ENCODE measurements at regions not wholly inside any gene's neighbourhood (a gene's known extent, or its start where the extent isn't known, plus 50 kb on each side); places are given as distances from the start of the nearest gene placed in this dataset.
"Not testable (repeated sequence)": the region's sequence is repeated elsewhere in the genome, so short reads cannot be mapped to it uniquely, and the experiment has no call there.

DNA sequence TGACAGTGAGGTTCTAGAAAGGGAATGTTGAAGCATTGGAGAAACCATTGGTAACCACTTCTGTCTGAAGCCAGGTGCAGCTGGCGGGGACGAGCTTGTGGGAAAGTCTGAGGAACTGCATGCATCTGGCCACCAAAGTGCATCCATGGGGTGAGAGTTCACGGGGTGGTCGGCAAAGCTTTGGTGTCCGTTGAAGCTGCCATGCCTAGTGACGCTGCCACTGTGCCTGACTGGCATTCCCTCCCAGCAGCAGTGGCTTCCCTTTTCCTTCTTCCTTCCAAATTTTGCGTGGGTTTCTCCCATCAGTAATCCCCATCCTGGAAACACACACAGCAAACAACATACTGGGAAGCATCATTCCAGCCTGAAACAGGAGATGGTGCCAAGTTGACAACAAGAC, 145.7 kb upstream of the ALDH1B1 start:
- Histone ChIP-seq H3K27ac (ENCODE audit: low read length) (no peak overlapping the region), H3K9me3 (replicated peaks; ENCODE audit: insufficient read depth, low read length) (no peaks in the 10 kb centered on the region; the same call in 1 of the 2 replicates), H3K4me3 (ENCODE audit: low read length) (no peak overlapping the region)

DNA sequence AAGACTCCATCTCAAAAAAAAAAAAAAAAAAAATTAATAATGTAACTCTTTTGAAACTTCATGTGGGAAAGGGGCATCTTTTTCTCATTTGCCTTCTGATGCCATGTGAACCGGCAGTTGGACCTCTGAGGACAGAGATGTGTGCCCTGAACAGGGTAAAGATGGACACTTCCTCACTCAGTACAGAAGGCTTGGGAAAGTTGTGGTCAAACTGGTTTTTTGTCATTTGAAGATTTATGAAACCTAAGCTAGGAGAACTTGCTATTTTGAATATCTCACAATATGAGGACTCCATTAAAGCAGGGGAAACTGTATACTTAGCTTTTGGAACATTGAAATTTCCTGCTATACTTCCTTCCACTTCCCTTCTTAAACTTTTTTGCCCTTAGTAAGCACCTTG, 147.5 kb upstream of the ALDH1B1 start:
- Histone ChIP-seq H2AFZ (ENCODE audit: low read length) (no peak overlapping the region), H3K27me3 (replicated peaks; ENCODE audit: insufficient read depth, low read length) (no peaks in the 10 kb centered on the region), H3K9me3 (replicated peaks; ENCODE audit: insufficient read depth, low read length) (no peaks in the 10 kb centered on the region), H3K9ac (ENCODE audit: low read length) (no peak overlapping the region), H3K36me3 (replicated peaks; ENCODE audit: insufficient read depth, low read length) (no peaks in the 10 kb centered on the region), H3K9me2 (replicated peaks; ENCODE audit: insufficient read depth, low read length) (no peaks in the 10 kb centered on the region), H3K4me1 (ENCODE audit: low read length) (no peaks in the 10 kb centered on the region), H3K4me2 (ENCODE audit: low read depth, low read length) (no peak overlapping the region), H3F3A (ENCODE audit: insufficient read depth, low read length) (no peaks in the 10 kb centered on the region), H3K27ac (ENCODE audit: low read length) (no peak overlapping the region), H3K79me2 (ENCODE audit: low read length) (no peaks in the 10 kb centered on the region), H3K4me3 (ENCODE audit: low read length) (no peak overlapping the region), H4K20me1 (ENCODE audit: insufficient read depth, low read length) (no peaks in the 10 kb centered on the region)
- no peak for TF ChIP-seq EZH2phosphoT487 (IDR thresholded peaks at IDR 0.05; ENCODE audit: low read length)
- TF ChIP-seq, protein P1, sequence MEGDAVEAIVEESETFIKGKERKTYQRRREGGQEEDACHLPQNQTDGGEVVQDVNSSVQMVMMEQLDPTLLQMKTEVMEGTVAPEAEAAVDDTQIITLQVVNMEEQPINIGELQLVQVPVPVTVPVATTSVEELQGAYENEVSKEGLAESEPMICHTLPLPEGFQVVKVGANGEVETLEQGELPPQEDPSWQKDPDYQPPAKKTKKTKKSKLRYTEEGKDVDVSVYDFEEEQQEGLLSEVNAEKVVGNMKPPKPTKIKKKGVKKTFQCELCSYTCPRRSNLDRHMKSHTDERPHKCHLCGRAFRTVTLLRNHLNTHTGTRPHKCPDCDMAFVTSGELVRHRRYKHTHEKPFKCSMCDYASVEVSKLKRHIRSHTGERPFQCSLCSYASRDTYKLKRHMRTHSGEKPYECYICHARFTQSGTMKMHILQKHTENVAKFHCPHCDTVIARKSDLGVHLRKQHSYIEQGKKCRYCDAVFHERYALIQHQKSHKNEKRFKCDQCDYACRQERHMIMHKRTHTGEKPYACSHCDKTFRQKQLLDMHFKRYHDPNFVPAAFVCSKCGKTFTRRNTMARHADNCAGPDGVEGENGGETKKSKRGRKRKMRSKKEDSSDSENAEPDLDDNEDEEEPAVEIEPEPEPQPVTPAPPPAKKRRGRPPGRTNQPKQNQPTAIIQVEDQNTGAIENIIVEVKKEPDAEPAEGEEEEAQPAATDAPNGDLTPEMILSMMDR (IDR thresholded peaks at IDR 0.05; ENCODE audit: low read length): no peak
- TF ChIP-seq EZH2 (optimal IDR thresholded peaks at IDR 0.05; ENCODE audit: low read depth, low read length): no peak
- DNase-seq: no peak

More for the DNA sequence above, 145.7 kb upstream of the ALDH1B1 start:
- Histone ChIP-seq H3K9me2 (replicated peaks; ENCODE audit: insufficient read depth, low read length) (no peaks in the 10 kb centered on the region), H4K20me1 (ENCODE audit: insufficient read depth, low read length) (no peaks in the 10 kb centered on the region), H3F3A (ENCODE audit: insufficient read depth, low read length) (no peaks in the 10 kb centered on the region), H3K9ac (ENCODE audit: low read length) (no peak overlapping the region), H2AFZ (ENCODE audit: low read length) (no peak overlapping the region), H3K36me3 (replicated peaks; ENCODE audit: insufficient read depth, low read length) (no peaks in the 10 kb centered on the region), H3K27me3 (replicated peaks; ENCODE audit: insufficient read depth, low read length) (no peaks in the 10 kb centered on the region), H3K79me2 (ENCODE audit: low read length) (no peaks in the 10 kb centered on the region), H3K4me2 (ENCODE audit: low read depth, low read length) (no peak overlapping the region), H3K4me1 (ENCODE audit: low read length) (no peaks in the 10 kb centered on the region)
- TF ChIP-seq, protein P1 (IDR thresholded peaks at IDR 0.05; ENCODE audit: low read length): no peak
- TF ChIP-seq EZH2phosphoT487 (IDR thresholded peaks at IDR 0.05; ENCODE audit: low read length) (no peak), EZH2 (optimal IDR thresholded peaks at IDR 0.05; ENCODE audit: low read depth, low read length) (no peak)
- DNase-seq: no peak

DNA sequence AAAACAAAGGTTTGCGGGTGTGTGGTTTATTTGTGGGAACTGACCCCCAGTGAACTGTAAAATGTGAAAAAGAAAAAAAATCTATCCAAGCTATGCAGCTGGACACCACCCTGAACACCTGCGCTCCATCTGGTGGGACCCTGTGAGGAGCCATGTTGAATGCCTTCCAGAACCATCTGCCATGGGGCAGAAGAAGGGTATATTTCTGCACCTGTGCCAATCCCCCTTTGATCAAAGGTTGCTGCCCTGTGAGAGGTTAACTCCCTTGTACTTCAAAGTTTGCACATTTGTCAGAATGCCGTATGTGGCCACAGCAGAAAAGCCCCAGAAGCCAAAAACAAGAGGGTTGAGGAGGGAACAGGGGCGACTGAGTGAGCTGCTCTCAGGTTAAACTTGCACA, 148.5 kb upstream of the ALDH1B1 start:
- no peak overlapping the region for H3K27ac ChIP-seq (ENCODE audit: low read length)
- TF ChIP-seq EZH2 (optimal IDR thresholded peaks at IDR 0.05; ENCODE audit: low read depth, low read length) (no peak), EZH2phosphoT487 (IDR thresholded peaks at IDR 0.05; ENCODE audit: low read length) (no peak)
- TF ChIP-seq, protein P1 (IDR thresholded peaks at IDR 0.05; ENCODE audit: low read length): no peak
- H3K9me3 ChIP-seq (replicated peaks; ENCODE audit: insufficient read depth, low read length): no peaks in the 10 kb centered on the region
- H4K20me1 ChIP-seq (ENCODE audit: insufficient read depth, low read length): no peaks in the 10 kb centered on the region
- H3K4me1 ChIP-seq (ENCODE audit: low read length): no peaks in the 10 kb centered on the region
- H3K27me3 ChIP-seq (replicated peaks; ENCODE audit: insufficient read depth, low read length): no peaks in the 10 kb centered on the region
- DNase-seq: no peak
- no peaks in the 10 kb centered on the region for H3K79me2 ChIP-seq (ENCODE audit: low read length)
- H3K4me2 ChIP-seq (ENCODE audit: low read depth, low read length): no peak overlapping the region
- H3K36me3 ChIP-seq (replicated peaks; ENCODE audit: insufficient read depth, low read length): no peaks in the 10 kb centered on the region
- H3K4me3 ChIP-seq (ENCODE audit: low read length): no peak overlapping the region
- H3K9ac ChIP-seq (ENCODE audit: low read length): no peak overlapping the region
- no peaks in the 10 kb centered on the region for H3K9me2 ChIP-seq (replicated peaks; ENCODE audit: insufficient read depth, low read length)
- no peaks in the 10 kb centered on the region for H3F3A ChIP-seq (ENCODE audit: insufficient read depth, low read length)
- H2AFZ ChIP-seq (ENCODE audit: low read length): no peak overlapping the region

DNA sequence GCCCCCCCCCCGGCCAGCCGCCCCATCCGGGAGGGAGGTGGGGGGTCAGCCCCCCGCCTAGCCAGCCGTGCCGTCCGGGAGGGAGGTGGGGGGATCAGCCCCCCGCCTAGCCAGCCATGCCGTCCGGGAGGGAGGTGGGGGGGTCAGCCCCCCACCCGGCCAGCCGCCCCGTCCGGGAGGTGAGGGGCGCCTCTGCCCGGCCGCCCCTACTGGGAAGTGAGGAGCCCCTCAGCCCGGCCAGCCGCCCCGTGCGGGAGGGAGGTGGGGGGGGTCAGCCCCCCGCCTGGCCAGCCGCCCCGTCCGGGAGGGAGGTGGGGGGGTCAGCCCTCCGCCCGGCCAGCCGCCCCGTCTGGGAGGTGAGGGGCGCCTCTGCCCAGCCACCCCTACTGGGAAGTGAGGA, 150.4 kb upstream of the ALDH1B1 start:
- H3K79me2 ChIP-seq (ENCODE audit: low read length); H3K36me3 ChIP-seq (replicated peaks; ENCODE audit: insufficient read depth, low read length); H3K9me2 ChIP-seq (replicated peaks; ENCODE audit: insufficient read depth, low read length); H3K9me3 ChIP-seq (replicated peaks; ENCODE audit: insufficient read depth, low read length); H3K4me1 ChIP-seq (ENCODE audit: low read length); H3K9ac ChIP-seq (ENCODE audit: low read length); H4K20me1 ChIP-seq (ENCODE audit: insufficient read depth, low read length); DNase-seq; H3K4me3 ChIP-seq (ENCODE audit: low read length); H3K4me2 ChIP-seq (ENCODE audit: low read depth, low read length); H2AFZ ChIP-seq (ENCODE audit: low read length); H3F3A ChIP-seq (ENCODE audit: insufficient read depth, low read length); H3K27me3 ChIP-seq (replicated peaks; ENCODE audit: insufficient read depth, low read length); H3K27ac ChIP-seq (ENCODE audit: low read length): not testable (repeated sequence)

Measured in MM.1S (cell line).